ENCODE measurements at regions not wholly inside any gene's neighbourhood (a gene's known extent, or its start where the extent isn't known, plus 50 kb on each side); places are given as distances from the start of the nearest gene placed in this dataset.
"Not testable (repeated sequence)": the region's sequence is repeated elsewhere in the genome, so short reads cannot be mapped to it uniquely, and the experiment has no call there.

DNA sequence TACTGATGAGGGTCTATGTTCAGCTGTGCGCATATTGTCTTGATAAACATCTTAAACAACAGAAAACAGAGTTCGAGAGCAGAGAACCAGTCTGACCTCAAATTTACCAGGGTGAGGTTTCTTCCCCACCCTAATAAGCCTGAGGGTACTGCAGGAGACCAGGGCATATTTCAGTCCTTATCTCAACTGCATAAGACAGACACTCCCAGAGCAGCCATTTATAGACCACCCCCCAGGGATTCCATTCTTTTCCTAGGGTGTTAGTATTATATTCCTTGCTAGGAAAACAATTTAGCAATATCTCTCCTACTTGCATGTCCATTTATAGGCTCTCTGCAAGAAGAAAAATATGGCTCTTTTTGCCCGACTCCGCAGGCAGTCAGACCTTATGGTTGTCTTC is 89.5 kb upstream of the POMZP3 start:
- not testable (repeated sequence) for DNase-seq (ENCODE audit: low spot score)

DNA sequence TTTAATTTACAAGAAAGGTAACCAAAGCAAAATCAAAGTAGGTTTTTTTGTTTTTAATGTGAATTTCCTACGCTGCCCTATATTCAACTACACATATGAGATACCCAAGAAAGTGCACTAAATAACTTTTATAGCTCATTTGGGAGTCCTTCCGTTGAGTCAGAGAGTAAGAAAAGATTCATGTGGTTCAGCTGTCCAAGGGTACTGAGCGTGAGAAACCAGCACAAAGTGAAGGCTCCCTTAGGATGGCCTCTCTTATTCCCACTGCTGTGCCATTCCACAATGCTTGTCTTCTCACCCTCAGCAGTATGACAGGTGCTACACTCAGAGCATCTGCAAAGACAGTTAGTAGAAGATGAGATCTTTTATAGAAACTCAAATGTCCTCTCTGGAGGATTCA is 85.8 kb upstream of the POMZP3 start:
- not testable (repeated sequence) for DNase-seq (ENCODE audit: low spot score)

DNA sequence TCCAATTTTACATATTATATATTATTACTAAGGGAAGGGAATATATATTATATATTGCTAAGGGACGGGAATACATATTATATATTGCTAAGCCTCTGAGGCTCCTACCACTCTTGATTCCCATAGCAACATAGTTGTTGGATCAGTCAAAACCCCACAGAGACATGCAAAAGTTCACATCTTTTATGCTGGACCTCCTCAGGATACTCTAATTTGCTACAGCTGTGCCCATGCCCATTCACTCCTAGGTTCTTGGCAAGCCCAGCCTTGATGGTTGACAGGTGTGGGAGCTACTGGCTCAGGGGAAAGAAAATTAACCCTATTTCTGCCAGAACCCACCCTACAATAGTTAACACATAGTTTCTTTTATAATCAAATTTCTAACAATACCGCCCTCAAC is 84.6 kb upstream of the POMZP3 start:
- DNase-seq (ENCODE audit: low spot score): not testable (repeated sequence)

DNA sequence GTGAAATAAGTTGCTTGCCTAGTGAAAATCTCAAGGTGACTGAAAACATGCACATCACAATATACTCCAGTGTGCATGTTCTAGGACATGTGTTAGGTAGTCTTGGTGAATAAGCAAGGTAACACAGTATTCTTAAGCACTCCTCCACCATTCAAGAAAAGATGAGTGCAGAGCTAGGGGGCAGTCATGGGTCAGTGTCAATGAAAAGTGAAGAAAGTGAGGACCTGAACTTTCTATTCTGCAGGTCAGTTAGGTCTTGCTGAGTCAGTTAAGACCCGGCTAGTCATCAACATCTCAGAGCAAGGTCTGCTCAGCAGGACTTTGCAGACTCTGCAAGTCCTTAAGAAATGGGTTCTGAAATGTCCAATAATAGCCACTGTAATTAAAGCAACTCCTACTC is 82.6 kb upstream of the POMZP3 start:
- DNase-seq (ENCODE audit: low spot score): not testable (repeated sequence)

DNA sequence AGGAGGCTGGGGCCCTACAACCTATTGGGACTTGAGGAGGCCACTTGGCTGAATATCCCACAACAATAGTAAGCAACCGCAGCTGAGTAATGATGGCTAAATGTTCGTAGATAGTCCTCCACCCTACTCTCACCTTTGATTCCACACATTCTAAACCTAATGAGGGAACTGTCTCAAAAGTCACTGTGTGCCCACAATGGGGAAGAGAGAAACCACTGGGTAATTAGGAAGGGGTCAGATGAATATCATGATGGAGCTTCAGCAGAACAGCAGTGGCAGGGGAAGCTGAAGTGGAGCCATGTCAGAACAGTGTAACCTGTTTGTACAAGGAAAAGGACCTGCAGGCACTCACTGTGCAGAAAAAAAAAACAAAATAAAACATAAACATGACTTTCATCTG is 81.4 kb upstream of the POMZP3 start:
- DNase-seq (ENCODE audit: low spot score): not testable (repeated sequence)

DNA sequence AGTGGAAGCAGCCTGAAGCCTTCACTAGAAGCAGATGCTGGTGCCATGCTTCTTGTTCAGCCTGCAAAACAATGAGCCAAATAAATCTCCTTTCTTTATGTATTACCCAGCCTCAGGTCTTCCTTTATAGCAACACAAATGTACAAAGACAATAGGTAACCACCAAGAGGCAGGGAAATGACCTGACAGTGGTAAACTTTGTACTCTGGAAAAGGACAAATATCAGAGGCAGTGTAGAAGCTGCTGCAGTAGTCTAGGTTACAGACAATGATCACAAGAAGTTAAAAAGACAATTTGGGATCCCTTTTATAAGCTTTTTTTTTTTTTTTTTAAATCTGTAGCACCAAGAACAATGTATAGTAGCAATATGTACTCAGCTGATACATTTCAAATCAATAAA is 76.7 kb upstream of the POMZP3 start:
- not testable (repeated sequence) for DNase-seq (ENCODE audit: low spot score)

DNA sequence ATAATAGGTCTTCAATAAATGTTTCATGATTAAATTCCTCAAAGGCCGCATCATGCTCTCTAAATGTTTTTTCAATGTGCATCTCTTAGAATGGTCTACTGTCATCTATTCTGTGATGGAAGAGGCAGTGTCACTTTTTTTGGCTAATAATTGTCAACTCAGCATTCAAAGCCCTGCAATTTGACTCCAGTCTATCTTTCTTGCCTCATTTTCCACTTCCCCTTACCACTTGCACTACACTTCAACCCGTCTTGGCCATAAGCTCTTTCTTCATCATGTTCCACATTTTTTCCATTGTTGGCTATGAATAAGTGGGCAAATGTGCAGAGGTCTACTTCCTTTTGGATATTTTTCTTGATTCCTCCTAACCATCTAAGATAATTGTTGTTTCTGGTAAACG is 59.2 kb upstream of the POMZP3 start:
- DNase-seq (ENCODE audit: low spot score): not testable (repeated sequence)

DNA sequence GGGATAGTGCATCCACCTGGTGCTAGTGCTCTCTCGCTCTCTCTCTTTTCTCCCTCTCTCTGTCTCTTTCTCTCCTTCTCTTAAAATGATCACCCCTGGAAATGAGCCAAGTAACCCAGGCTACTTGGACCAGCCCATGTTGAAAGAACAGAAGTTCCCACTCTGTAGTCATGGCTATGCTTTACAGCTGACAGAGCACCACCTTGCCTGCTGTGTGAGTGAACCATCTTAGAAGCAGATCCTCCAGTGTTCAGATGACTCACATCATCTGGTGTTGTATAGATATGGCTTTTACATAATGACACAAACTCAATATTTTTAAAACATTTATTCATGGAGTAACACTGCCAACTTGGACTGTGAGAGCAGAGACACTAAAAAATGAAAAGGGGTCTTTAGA is 57.7 kb upstream of the POMZP3 start:
- DNase-seq (ENCODE audit: low spot score): not testable (repeated sequence)

DNA sequence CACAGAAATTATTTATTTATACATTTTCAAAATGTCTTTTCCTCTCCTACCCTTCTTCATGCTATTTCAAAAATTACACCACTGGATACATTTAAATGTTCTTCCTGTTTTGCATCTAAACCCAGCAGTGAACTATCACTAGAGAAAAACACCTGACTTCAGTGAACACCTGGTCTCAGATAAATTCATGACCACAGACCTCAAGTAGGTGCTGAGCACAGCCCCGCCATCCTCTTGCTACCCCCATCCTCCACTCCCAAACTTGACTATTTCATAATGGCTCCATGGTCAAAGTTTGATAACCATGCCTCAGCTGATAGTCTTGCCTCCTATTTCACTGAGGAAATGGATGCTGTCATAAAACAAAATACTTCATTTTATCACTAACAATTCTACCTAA is 56.6 kb upstream of the POMZP3 start:
- DNase-seq (ENCODE audit: low spot score): not testable (repeated sequence)

DNA sequence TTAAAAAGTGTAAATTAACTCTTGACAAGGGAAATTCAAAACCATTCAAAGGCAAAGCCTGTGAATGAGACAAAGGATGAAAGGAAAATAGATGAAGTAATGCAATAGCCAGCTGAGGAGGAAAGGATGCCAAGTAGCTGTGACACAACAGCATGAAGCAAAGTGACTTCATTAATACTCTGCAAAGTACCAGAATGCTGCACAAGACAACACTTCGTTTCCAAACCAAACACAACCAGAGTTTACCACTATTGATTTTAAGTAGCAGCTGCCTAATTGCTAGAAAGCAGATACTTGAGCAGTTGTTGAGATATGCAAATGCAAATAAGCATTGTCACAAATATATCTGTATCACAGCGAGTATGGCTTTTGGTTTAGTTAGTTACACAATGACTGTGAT is 54.7 kb upstream of the POMZP3 start:
- DNase-seq (ENCODE audit: low spot score): not testable (repeated sequence)

DNA sequence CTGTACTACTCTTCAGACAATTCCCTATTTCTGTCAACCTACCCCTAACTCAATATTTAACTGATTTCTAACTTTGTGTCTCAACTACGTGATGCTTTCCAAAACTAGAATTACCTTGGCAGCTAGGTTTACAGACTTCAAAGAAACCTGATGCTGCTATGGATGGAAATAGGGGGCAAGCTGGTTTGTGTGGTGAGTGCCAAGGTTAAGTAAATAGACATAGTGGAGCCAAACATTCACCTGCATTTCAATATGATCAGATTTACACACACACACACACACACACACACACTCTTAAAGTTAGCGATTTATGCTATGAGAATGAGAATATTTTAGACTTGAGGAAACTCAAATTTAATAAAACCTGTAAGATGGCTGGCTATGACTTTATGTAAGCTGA is 52.1 kb upstream of the POMZP3 start:
- DNase-seq (ENCODE audit: low spot score): not testable (repeated sequence)

DNA sequence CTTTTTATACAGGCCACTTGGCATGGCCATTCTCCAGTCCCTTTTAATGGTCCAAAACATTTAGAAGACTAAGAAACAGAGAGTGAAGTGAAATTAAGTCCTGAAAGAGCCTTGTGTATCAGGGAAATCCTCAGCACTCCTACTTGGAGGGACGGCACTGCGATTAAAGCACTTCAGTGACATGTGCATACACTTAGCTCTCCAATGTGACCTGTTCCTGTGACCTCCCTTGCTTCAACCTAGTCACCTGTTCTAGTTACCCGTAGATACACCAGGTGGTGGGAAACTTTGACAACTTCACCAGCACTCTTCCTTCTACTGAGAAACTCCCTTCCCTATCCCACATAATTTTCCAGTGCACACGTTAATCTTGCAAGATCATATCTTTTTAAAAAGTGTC is 51.4 kb upstream of the POMZP3 start:
- not testable (repeated sequence) for DNase-seq (ENCODE audit: low spot score)

DNA sequence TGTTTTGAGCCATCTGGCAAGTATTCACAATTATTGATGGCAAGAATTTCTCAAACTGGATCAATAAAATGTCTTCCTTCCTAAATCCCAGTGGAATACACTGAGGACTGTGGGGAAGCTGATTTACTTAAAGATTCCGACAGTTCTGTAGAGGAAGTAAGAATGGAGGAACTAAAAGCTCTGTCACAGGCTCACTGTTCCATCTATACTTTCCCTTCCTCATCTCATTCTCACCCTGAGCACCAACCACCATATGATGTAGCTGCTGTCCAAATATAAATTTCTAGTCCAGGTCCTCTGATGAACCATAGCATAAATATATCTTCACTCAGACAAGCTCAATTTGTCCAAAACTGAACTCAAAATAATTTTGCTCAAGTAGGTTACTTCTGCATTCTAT is 49.8 kb upstream of the POMZP3 start:
- not testable (repeated sequence) for DNase-seq (ENCODE audit: low spot score)

All from D341Med (cell line).